KMS-11 (cell line): ENCODE measurements at regions not wholly inside any gene's neighbourhood (a gene's known extent, or its start where the extent isn't known, plus 50 kb on each side); places are given as distances from the start of the nearest gene placed in this dataset.

Source experiments
- H2AFZ ChIP-seq: fragments of 200-600 bp; sonication (generic); 2 replicates; pipeline ENCODE4 v1.6.1; 2016; ENCODE audit warnings: antibody characterized with exemption, mixed run types, low read depth
- H3K27ac ChIP-seq: fragments of 200-600 bp; sonication (generic); 2 replicates; pipeline ENCODE4 v1.6.1; 2016; ENCODE audit warnings: mild to moderate bottlenecking, mixed run types
- H3K27me3 ChIP-seq: fragments of 200-600 bp; sonication (generic); 2 replicates; pipeline ENCODE4 v1.6.1; 2017; ENCODE audit warnings: mild to moderate bottlenecking, low read depth, mixed run types, moderate library complexity; ENCODE audit not compliant: insufficient read depth
- H3K36me3 ChIP-seq: fragments of 200-600 bp; sonication (generic); 2 replicates; pipeline ENCODE4 v1.6.1; 2017; ENCODE audit warnings: mild to moderate bottlenecking, mixed run types; ENCODE audit not compliant: insufficient read depth
- H3K4me1 ChIP-seq: fragments of 200-600 bp; sonication (generic); 2 replicates; pipeline ENCODE4 v1.6.1; 2016; ENCODE audit warnings: mild to moderate bottlenecking, low read depth, mixed run types; ENCODE audit not compliant: poor library complexity, severe bottlenecking
- H3K4me2 ChIP-seq: fragments of 200-600 bp; sonication (generic); 2 replicates; pipeline ENCODE4 v1.7.0; 2016; ENCODE audit warnings: mild to moderate bottlenecking, mixed run types
- H3K4me3 ChIP-seq: fragments of 200-600 bp; sonication (generic); IDR thresholded peaks from 2 replicates; pipeline ENCODE4 v1.6.1; 2017; ENCODE audit warnings: low read depth, low read length, mixed read lengths; ENCODE audit not compliant: insufficient read depth
- H3K79me2 ChIP-seq: fragments of 200-600 bp; sonication (generic); 2 replicates; pipeline ENCODE4 v1.6.1; 2016; ENCODE audit warnings: low read depth, mixed run types; ENCODE audit not compliant: insufficient read depth
- H3K9ac ChIP-seq: fragments of 200-600 bp; sonication (generic); 2 replicates; pipeline ENCODE4 v1.6.1; 2016; ENCODE audit warnings: mild to moderate bottlenecking, mixed run types
- H4K20me1 ChIP-seq: fragments of 200-600 bp; sonication (generic); 2 replicates; pipeline ENCODE4 v1.6.1; 2016; ENCODE audit warnings: mild to moderate bottlenecking, mixed run types; ENCODE audit not compliant: insufficient read depth
- CTCF ChIP-seq: fragments of 200-600 bp; sonication (generic); conservative IDR thresholded peaks from 2 replicates; pipeline ENCODE4 v1.6.1; 2017; ENCODE audit warnings: low read depth, mild to moderate bottlenecking, antibody characterized with exemption, low read length, moderate library complexity, mixed read lengths

- Histone ChIP-seq H3K27me3 (no peaks in the 10 kb centered on the region), H3K4me1 (no peaks in the 10 kb centered on the region), H3K27ac (no peak overlapping the region), H2AFZ (no peak overlapping the region), H3K4me2 (0 out of 2 replicates have a peak overlapping the region, but pooled peaks have one; percentile 1), H3K79me2 (no peaks in the 10 kb centered on the region), H3K36me3 (no peaks in the 10 kb centered on the region), H4K20me1 (no peaks in the 10 kb centered on the region), H3K4me3 (no peak overlapping the region), H3K9ac (no peak overlapping the region)
- no peak for TF ChIP-seq CTCF
Measured at GRCh38 chr9:79858508-79858907, 286.7 kb downstream of the TLE4 start.

GRCh38 chr9:79857188-79857587, 285.4 kb downstream of the TLE4 start:
- no peak overlapping the region for H3K9ac ChIP-seq
- no peak overlapping the region for H3K4me3 ChIP-seq
- H3K79me2 ChIP-seq = no peaks in the 10 kb centered on the region
- no peaks in the 10 kb centered on the region for H3K36me3 ChIP-seq
- no peak for TF ChIP-seq CTCF
- H3K27me3 ChIP-seq = no peaks in the 10 kb centered on the region
- no peak overlapping the region for H3K27ac ChIP-seq
- H4K20me1 ChIP-seq = no peaks in the 10 kb centered on the region
- H2AFZ ChIP-seq = no peak overlapping the region
- no peak overlapping the region for H3K4me2 ChIP-seq
- no peaks in the 10 kb centered on the region for H3K4me1 ChIP-seq

- TF ChIP-seq CTCF = no peak
- Histone ChIP-seq H3K4me2 (no peak overlapping the region), H3K79me2 (no peaks in the 10 kb centered on the region), H3K9ac (no peak overlapping the region), H3K27ac (no peak overlapping the region), H3K4me1 (no peaks in the 10 kb centered on the region), H3K36me3 (no peaks in the 10 kb centered on the region; the same call in 1 of the 2 replicates), H3K27me3 (no peaks in the 10 kb centered on the region), H3K4me3 (no peak overlapping the region), H4K20me1 (no peaks in the 10 kb centered on the region), H2AFZ (no peak overlapping the region)
Measured at GRCh38 chr9:79847074-79847473, 275.3 kb downstream of the TLE4 start.

GRCh38 chr9:79829566-79830302, 258.0 kb downstream of the TLE4 start:
- Histone ChIP-seq H3K4me3 (no peak overlapping the region), H3K79me2 (no peaks in the 10 kb centered on the region), H3K9ac (no peak overlapping the region), H3K27ac (no peak overlapping the region), H2AFZ (no peak overlapping the region), H3K4me1 (peaks cover 10% of the 10 kb centered on the region), H3K27me3 (no peaks in the 10 kb centered on the region), H3K36me3 (no peaks in the 10 kb centered on the region), H4K20me1 (no peaks in the 10 kb centered on the region), H3K4me2 (no peak overlapping the region)
- TF ChIP-seq CTCF = no peak
